SU-DHL-6 (cell line): ENCODE measurements at regions not wholly inside any gene's neighbourhood (a gene's known extent, or its start where the extent isn't known, plus 50 kb on each side); places are given as distances from the start of the nearest gene placed in this dataset.

ENCODE experiments used
- H2AFZ ChIP-seq: fragments of 200-600 bp; sonication (generic); 2 replicates; pipeline ENCODE4 v1.6.1; 2014; ENCODE audit warnings: low read depth, mild to moderate bottlenecking, moderate library complexity, mixed read lengths, antibody characterized with exemption, low read length; ENCODE audit not compliant: severe bottlenecking
- H3F3A ChIP-seq: fragments of 200-600 bp; shearing (Covaris generic); 2 replicates; pipeline ENCODE4 v1.6.0; 2016; ENCODE audit warnings: antibody characterized with exemption, mild to moderate bottlenecking; ENCODE audit not compliant: insufficient read depth
- H3K27ac ChIP-seq: fragments of 200-600 bp; sonication (generic); 2 replicates; pipeline ENCODE4 v1.5.1; 2016; ENCODE audit warnings: low read depth, mild to moderate bottlenecking, low read length, moderate library complexity, mixed read lengths
- H3K27me3 ChIP-seq: fragments of 200-600 bp; sonication (generic), shearing (Covaris generic); 2 replicates; pipeline ENCODE4 v1.6.0; 2014; ENCODE audit warnings: mild to moderate bottlenecking, low read length
- H3K36me3 ChIP-seq: fragments of 200-600 bp; sonication (generic); 2 replicates; pipeline ENCODE4 v1.6.1; 2014; ENCODE audit warnings: mild to moderate bottlenecking, low read length, mixed read lengths
- H3K4me2 ChIP-seq: fragments of 300-600, 200-600 bp; shearing (Covaris generic), sonication (generic); 2 replicates; pipeline ENCODE4 v1.6.0; 2014; ENCODE audit warnings: low read length, low read depth, mild to moderate bottlenecking; ENCODE audit not compliant: poor library complexity, severe bottlenecking
- H3K4me3 ChIP-seq: fragments of 200-600 bp; sonication (generic); 2 replicates; pipeline ENCODE4 v1.5.1; 2014; ENCODE audit warnings: antibody characterized with exemption, low read length, mild to moderate bottlenecking, mixed read lengths; ENCODE audit not compliant: insufficient read depth, poor library complexity, severe bottlenecking
- H3K79me2 ChIP-seq: fragments of 200-600 bp; sonication (generic); 2 replicates; pipeline ENCODE4 v1.6.1; 2014; ENCODE audit warnings: mild to moderate bottlenecking, low read length, moderate library complexity; ENCODE audit not compliant: insufficient read depth
- H3K9ac ChIP-seq: fragments of 200-600 bp; sonication (generic); 2 replicates; pipeline ENCODE4 v1.7.0; 2014; ENCODE audit warnings: mild to moderate bottlenecking, low read length
- H3K9me2 ChIP-seq: fragments of 200-600 bp; sonication (generic); replicated peaks from 2 replicates; pipeline ENCODE4 v1.6.1; 2014; ENCODE audit warnings: low read length; ENCODE audit not compliant: insufficient read depth
- H3K9me3 ChIP-seq: fragments of 200-600 bp; sonication (generic); 2 replicates; pipeline ENCODE4 v1.6.1; 2014; ENCODE audit warnings: low read length, mixed read lengths; ENCODE audit not compliant: insufficient read depth
- H4K20me1 ChIP-seq: fragments of 200-600 bp; sonication (generic); 2 replicates; pipeline ENCODE4 v1.6.1; 2014; ENCODE audit warnings: low read depth, mild to moderate bottlenecking, antibody characterized with exemption, low read length, moderate library complexity, mixed read lengths
- CTCF ChIP-seq: fragments of 200-600 bp; sonication (generic); IDR thresholded peaks from one replicate; pipeline ENCODE4 v1.5.1; 2017; ENCODE audit warnings: antibody characterized with exemption, mild to moderate bottlenecking, low read length, moderate library complexity; ENCODE audit not compliant: insufficient read depth, poor library complexity, severe bottlenecking
- EZH2phosphoT487 ChIP-seq: fragments of 200-600 bp; sonication (generic), shearing (Covaris generic); conservative IDR thresholded peaks from 2 replicates; pipeline ENCODE4 v1.6.1; 2018; ENCODE audit warnings: mild to moderate bottlenecking, antibody characterized with exemption, low read length, moderate library complexity, mixed read lengths

- no peaks in the 10 kb centered on the region for H3K9me3 ChIP-seq
- H3K9me2 ChIP-seq = no peaks in the 10 kb centered on the region
- no peaks in the 10 kb centered on the region for H3K27me3 ChIP-seq
- H3K36me3 ChIP-seq = no peaks in the 10 kb centered on the region
- no peak overlapping the region for H3K27ac ChIP-seq
- H3F3A ChIP-seq = no peaks in the 10 kb centered on the region
- H3K4me2 ChIP-seq = no peak overlapping the region
- H4K20me1 ChIP-seq = no peaks in the 10 kb centered on the region
- no peak overlapping the region for H3K9ac ChIP-seq
- H2AFZ ChIP-seq = no peak overlapping the region
- no peak for TF ChIP-seq CTCF
- TF ChIP-seq EZH2phosphoT487 = no peak
- H3K4me3 ChIP-seq = no peak overlapping the region
- H3K79me2 ChIP-seq = no peaks in the 10 kb centered on the region
Measured at GRCh38 chr15:96720251-96720650, 389.8 kb downstream of the NR2F2 start.

GRCh38 chr15:96720656-96721055 is 390.2 kb downstream of the NR2F2 start:
- H3K9me3 ChIP-seq = no peaks in the 10 kb centered on the region
- H3F3A ChIP-seq = no peaks in the 10 kb centered on the region
- H3K9me2 ChIP-seq = no peaks in the 10 kb centered on the region
- H3K79me2 ChIP-seq = no peaks in the 10 kb centered on the region
- no peaks in the 10 kb centered on the region for H4K20me1 ChIP-seq
- no peak overlapping the region for H3K9ac ChIP-seq
- H3K4me3 ChIP-seq = no peak overlapping the region
- H3K4me2 ChIP-seq = no peak overlapping the region
- H2AFZ ChIP-seq = no peak overlapping the region
- H3K36me3 ChIP-seq = no peaks in the 10 kb centered on the region
- TF ChIP-seq EZH2phosphoT487 = no peak
- TF ChIP-seq CTCF = no peak
- no peak overlapping the region for H3K27ac ChIP-seq
- no peaks in the 10 kb centered on the region for H3K27me3 ChIP-seq

- H3K4me3 ChIP-seq = no peak overlapping the region
- no peak overlapping the region for H3K9ac ChIP-seq
- no peaks in the 10 kb centered on the region for H3K36me3 ChIP-seq
- H4K20me1 ChIP-seq = no peaks in the 10 kb centered on the region
- 0 out of 2 replicates have a peak, but pooled peaks cover 4% of the 10 kb centered on the region for H3K9me2 ChIP-seq
- H3K9me3 ChIP-seq = no peaks in the 10 kb centered on the region
- H3K4me2 ChIP-seq = no peak overlapping the region
- TF ChIP-seq CTCF = no peak
- TF ChIP-seq EZH2phosphoT487 = no peak
- H3K27me3 ChIP-seq = no peaks in the 10 kb centered on the region
- no peaks in the 10 kb centered on the region for H3F3A ChIP-seq
- no peak overlapping the region for H3K27ac ChIP-seq
- H2AFZ ChIP-seq = no peak overlapping the region
- H3K79me2 ChIP-seq = no peaks in the 10 kb centered on the region
Measured at GRCh38 chr15:96728591-96728990, 398.1 kb downstream of the NR2F2 start.

- no peaks in the 10 kb centered on the region for H3K9me3 ChIP-seq
- H3F3A ChIP-seq = no peaks in the 10 kb centered on the region
- H3K36me3 ChIP-seq = no peaks in the 10 kb centered on the region
- no peak for TF ChIP-seq EZH2phosphoT487
- no peak for TF ChIP-seq CTCF
- no peak overlapping the region for H3K27ac ChIP-seq
- no peak overlapping the region for H3K4me3 ChIP-seq
- no peak overlapping the region for H3K4me2 ChIP-seq
- no peaks in the 10 kb centered on the region for H3K79me2 ChIP-seq
- H3K9me2 ChIP-seq = 0 out of 2 replicates have a peak, but pooled peaks cover 4% of the 10 kb centered on the region
- H2AFZ ChIP-seq = no peak overlapping the region
- no peak overlapping the region for H3K9ac ChIP-seq
- H3K27me3 ChIP-seq = no peaks in the 10 kb centered on the region
- no peaks in the 10 kb centered on the region for H4K20me1 ChIP-seq
Measured at GRCh38 chr15:96732704-96733103, 402.2 kb downstream of the NR2F2 start.
